AG20443 (cell line): ENCODE measurements at regions not wholly inside any gene's neighbourhood (a gene's known extent, or its start where the extent isn't known, plus 50 kb on each side); places are given as distances from the start of the nearest gene placed in this dataset.
A peak's percentile ranks its signal among the peaks of the same experiment; 100 is the strongest.

ENCODE experiments used
- DNase-seq: peaks from one replicate; pipeline ENCODE4 v3.0.0; 2012; ENCODE audit warnings: low spot score, mixed read lengths

GRCh38 chr2:67625178-67625577 is 228.0 kb downstream of the ETAA1 start:
- DNase-seq, result no peak

- peak; percentile 54 for DNase-seq
Measured at GRCh38 chr2:67625690-67626475, 228.8 kb downstream of the ETAA1 start.

- DNase-seq, result peak; percentile 66
Measured at GRCh38 chr2:67626656-67627055, 229.5 kb downstream of the ETAA1 start.

DNA sequence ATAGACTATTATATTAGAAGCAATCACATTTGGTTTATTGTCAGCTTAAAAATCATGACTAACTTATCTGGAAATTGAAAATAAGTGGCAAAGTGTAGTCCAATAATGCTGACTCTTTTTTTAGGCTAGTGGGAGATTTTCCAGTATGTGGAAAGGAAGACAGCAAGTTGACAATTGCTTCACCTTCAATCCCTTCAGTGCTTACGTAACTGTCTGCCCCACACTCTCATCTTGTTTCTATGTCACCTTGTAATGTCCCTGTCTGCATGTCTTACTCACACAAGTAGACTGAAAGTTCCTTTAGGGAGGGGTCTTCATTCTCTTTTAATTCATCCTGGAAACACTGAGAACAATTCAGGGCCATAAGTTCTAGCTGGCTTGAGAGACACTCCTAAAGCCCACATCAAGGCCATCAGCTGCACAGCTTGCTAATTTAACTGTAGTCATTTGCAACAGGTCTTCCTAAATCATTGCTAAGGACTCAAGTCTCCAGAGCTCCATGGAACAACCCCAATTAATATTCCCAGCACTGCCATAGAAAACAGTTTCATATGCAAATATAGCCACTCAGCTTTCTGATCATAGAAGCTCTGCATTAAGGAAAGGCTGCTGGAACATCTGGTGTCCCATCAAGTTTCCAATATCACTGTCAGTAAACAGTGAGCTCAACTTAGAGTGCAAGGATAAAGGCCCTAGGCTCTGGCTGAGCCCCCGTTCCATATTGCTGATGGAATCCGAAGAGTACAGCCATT is 230.5 kb downstream of the ETAA1 start:
- DNase-seq, result no peak

- no peak for DNase-seq
Measured at GRCh38 chr2:67628892-67629291, 231.8 kb downstream of the ETAA1 start.

- no peak for DNase-seq
Measured at GRCh38 chr2:67631483-67631882, 234.3 kb downstream of the ETAA1 start.

GRCh38 chr2:67633212-67633856 is 236.2 kb downstream of the ETAA1 start:
- peak; percentile 32 for DNase-seq

- no peak for DNase-seq
Measured at GRCh38 chr2:67638146-67638545, 241.0 kb downstream of the ETAA1 start.

DNA sequence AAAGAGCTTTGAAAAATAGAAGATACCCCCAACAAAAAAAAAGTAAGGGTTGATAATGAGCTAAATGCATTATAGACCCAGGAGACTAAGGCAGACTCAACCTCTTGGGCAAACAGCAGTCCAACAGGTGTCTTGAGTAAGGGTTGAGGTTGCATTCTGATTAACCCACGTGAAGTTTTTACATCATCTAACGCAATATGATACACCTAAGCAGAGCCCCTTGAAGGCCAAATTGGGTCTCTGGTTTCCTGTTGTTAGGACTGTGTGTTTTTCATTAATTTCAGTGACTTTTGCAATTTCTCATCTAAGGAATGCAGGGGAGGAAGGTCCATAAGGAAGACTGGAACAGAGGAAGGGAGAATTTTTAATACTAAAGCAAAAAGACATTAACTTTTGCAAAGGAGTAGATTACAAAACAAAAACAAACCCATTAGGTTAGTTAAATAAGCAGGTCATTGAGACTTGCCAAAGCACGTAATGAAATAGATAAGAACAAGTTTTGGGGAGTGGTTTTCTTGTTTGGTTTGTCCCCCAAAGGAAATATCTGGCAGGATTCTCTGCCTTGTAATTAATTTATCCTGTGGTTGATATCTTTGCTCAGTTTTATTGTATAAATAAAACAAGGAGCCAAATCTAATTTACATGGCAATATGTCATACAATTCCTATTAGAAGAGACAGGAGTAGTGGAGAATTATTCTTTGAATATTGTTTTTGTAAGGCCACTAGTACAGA is 244.3 kb downstream of the ETAA1 start:
- DNase-seq, result no peak

- no peak for DNase-seq
Measured at GRCh38 chr2:67642046-67642382, 244.9 kb downstream of the ETAA1 start.

DNA sequence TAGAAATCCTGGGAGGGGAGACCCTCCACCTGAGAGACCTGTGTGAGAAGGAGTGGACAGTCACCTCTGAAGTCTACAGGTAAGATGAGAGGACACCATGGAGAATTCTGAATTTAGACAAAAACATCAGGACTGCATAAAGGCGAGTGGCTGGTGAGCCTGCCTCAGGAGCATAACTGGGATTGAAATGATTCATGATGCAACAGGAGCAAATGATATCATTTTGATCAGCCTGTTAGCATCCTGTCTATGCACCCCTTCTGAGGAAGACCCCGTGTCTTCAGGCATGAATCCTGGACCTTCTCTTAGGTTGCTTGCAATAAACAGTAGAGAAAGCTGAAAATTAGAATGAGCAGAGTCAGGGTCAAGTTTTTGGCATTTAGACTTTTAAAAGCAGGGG is 245.8 kb downstream of the ETAA1 start:
- no peak for DNase-seq

DNA sequence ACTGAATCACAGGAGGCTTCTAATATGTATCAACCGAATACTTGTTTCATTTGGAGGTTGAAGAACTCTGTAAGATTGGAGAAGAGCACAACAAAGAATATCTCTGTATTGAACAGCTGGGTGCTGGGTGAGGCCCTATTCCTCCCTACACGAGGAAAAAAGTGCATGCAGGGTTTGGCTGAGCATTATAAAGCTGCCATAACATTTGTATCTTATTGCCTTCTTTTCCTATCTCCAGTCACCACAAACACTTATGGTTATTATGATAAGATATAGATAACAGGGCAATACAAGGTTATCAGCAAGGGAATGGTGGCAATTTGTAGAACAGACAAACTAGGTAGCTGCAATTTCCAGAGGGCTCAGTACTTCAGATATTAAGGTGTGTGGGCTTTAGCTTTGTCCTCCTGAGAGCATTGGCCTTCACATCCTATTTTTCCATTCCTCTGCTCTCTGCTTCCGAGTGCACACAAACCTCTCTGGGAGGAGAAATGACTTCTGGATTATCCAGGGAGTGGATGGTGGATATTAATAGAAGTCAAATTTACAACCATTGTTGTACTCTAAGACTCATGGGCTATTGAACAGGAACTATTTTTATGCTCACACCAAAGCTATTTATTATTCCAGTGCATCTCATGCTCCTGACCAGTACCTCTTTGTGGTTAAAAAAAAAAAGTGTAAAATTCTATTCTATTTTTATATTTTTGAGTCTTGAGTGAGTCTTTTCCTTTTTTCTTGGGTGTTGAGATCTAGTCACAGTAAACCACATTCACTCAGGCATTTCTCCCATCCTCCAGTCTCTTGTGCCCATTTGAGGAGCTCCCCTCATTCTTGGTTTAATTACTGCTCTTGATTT is 248.4 kb downstream of the ETAA1 start:
- DNase-seq, result no peak

DNA sequence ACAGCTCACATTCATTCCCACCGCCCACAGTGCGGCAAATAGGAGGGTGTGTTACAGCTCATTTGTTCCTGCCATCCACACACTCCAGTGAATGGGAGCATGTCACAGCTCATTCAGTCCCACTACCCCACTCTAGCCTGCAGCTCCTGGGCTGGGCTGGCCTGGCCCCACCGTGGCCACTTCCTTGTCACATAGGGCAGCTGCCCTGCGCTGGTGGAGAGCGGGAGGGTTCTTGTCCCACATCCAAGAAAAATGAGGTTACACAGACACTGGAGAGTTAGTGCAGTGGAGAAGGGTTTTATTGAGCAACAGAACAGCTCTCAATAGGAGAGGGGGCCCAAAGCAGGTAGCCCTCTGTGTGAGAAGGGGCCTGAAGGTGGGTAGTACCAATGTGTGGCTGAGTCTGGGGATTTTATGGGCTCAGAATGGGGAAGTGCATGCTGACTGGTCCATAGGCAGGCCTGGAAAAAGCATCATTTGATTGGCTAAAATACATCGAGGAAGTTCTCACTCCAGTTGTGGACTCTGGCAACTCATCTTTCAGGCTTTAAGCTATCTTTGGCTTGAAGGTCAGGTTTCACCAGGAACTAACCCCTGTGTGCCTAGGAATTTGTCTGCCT is 249.7 kb downstream of the ETAA1 start:
- DNase-seq, result no peak

DNA sequence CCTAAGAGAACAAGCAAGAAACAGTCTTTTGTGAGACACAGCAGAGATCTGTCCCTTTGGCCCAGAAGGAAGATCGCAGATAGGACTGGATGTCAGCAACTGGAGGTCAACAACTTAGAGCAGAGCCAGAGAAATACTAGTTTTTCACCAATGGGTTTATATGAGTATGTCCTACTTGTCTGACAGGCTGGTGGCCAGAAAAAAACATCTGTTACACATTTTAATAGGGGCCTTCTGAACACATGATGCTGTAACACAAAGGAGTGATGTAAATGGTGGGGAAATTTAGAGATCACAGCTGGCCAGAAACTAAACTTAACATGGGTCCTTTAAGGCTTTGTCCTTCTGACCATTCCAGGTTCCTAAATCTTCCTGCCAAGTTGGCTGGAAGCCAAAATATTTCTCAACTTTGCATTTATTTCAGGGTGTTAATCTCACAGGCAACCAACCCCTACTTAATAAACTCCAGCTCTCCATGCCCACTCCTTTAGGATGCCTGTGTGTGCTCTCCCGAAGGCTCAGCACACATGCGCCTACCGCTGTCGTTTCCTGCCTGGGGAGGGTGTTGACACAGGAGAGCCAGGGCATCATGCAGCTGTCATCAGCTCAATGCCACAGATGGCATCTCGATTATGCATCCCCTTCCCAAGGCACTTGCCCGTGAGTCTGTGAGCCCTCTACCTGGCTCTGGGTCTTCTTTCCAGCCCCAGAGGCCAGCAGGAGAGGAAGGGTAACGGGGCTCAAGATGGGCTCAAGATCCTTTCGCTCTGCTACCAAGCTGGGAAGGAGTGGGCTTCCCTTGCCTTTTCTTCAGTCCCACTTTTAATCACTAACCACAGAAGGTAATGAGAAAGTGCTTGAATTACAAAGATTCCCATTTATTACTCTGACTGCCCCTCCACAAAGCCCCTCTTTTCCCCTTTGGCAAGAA is 252.5 kb downstream of the ETAA1 start:
- DNase-seq, result peak; percentile 44

DNA sequence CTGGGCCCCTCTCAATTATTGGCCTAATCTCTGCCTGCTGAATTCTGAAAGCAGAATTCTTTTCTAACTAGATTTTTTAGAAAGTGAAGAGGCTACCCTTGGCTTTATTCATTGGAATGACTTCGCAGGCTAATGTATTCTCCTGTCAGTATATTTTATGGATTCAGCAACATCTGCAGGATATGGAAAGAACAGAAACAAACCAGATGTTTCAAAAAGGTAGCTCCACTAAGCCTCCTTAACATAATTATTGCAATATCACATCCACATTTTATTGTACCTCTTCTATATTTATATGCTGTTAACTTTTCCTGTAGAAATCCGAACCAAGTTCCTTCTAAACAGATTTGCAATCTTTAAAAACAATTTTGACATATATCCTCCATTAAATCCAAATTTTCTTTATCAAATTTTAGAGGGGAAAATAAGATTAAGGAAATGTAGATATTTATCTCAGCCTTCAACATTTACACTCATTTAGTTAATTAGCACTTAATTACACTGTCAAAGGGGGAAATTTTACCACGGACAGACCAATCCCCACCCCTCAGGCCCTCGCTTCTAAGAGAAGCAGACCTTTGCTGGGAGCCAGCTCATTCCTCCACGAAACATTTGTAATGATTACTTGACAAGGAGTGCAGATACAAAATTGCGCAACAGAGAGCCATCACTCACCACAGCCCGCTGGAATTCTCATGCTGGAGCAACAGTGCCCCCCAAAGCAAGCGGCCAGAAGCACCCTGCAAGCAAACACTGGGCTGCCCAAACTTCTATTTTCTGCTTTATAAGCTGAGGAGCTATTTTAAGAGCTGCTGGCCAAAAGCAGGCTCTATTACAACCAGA is 253.4 kb downstream of the ETAA1 start:
- peak; percentile 86 for DNase-seq

DNA sequence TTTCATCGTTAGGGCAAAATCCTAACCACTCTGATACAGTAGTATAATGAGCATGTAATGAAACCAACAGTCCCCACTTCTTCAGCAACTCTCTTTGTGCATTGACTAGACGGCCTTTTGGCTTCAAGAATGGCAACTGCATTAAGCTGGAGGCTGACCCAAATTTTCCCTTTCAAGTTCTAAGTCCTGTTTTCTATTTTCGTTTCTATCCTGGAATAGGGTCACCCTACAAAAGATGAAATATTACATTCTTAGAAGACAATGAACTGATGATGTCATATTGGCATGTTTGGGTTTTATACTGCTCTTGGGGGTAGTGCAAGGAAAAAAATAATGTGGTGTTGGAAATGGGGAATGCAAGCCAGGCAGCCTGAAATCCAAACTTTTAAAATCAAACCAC is 254.4 kb downstream of the ETAA1 start:
- no peak for DNase-seq

- no peak for DNase-seq
Measured at GRCh38 chr2:67652679-67653078, 255.5 kb downstream of the ETAA1 start.

GRCh38 chr2:67656875-67657274 is 259.7 kb downstream of the ETAA1 start:
- DNase-seq, result no peak

GRCh38 chr2:67658820-67659219 is 261.7 kb downstream of the ETAA1 start:
- DNase-seq, result no peak
